ENCODE measurements at regions not wholly inside any gene's neighbourhood (a gene's known extent, or its start where the extent isn't known, plus 50 kb on each side); places are given as distances from the start of the nearest gene placed in this dataset.

GRCh38 chr15:70401709-70402108 lies 304.0 kb upstream of the TLE3 start:
- Mint-ChIP-seq H3K27ac (no peak overlapping the region), H3K27me3 (peaks cover 3 to 38% (median 5%) of the 10 kb centered on the region in 5 donors), H3K9me3 (peaks cover 0 to 3% (median 0%) of the 10 kb centered on the region in 11 donors), H3K4me1 (no peaks in the 10 kb centered on the region), H3K4me3 (no peak overlapping the region), H3K36me3 (no peaks in the 10 kb centered on the region)
- Histone ChIP-seq H3K9me3 (ENCODE audit: control insufficient read depth in 2 of 3, low read length in 3 of 3) (no peaks in the 10 kb centered on the region), H3K4me3 (ENCODE audit: low read length) (no peak overlapping the region), H3K27me3 (ENCODE audit: control insufficient read depth in 2 of 2, insufficient read depth in 2 of 2, low read length in 2 of 2) (no peaks in the 10 kb centered on the region), H3K36me3 (ENCODE audit: control insufficient read depth in 2 of 3, insufficient read depth in 3 of 3, low read length in 3 of 3) (no peaks in the 10 kb centered on the region), H3K27ac (ENCODE audit: low read depth, low read length) (no peak overlapping the region), H3K4me1 (ENCODE audit: control insufficient read depth in 2 of 2, insufficient read depth in 2 of 2, low read length in 2 of 2) (no peaks in the 10 kb centered on the region)
- DNase-seq = no peak
- POLR2A ChIA-PET = interaction anchor here (1.2 kb wide), 1 partner anchor 10 kb away, joined by 3 read pairs; no protein-coding TSS in a partner anchor
- ATAC-seq = no peak
- CTCF ChIA-PET = no interaction called here
- intact Hi-C loops (cut with micrococcal nuclease) = no loop called here

GRCh38 chr15:70400766-70401541 lies 303.2 kb upstream of the TLE3 start:
- Mint-ChIP-seq H3K4me1 (no peaks in the 10 kb centered on the region), H3K4me3 (no peak overlapping the region), H3K27me3 (peaks cover 3 to 39% (median 5%) of the 10 kb centered on the region in 5 donors), H3K27ac (peak overlapping the region in 1 of 9 donors; percentile 12), H3K36me3 (no peaks in the 10 kb centered on the region), H3K9me3 (peaks cover 0 to 3% (median 0%) of the 10 kb centered on the region in 11 donors)
- ATAC-seq (no peak), DNase-seq (no peak)
- Histone ChIP-seq H3K9me3 (ENCODE audit: control insufficient read depth in 2 of 3, low read length in 3 of 3) (no peaks in the 10 kb centered on the region), H3K27me3 (ENCODE audit: control insufficient read depth in 2 of 2, insufficient read depth in 2 of 2, low read length in 2 of 2) (no peaks in the 10 kb centered on the region), H3K36me3 (ENCODE audit: control insufficient read depth in 2 of 3, insufficient read depth in 3 of 3, low read length in 3 of 3) (no peaks in the 10 kb centered on the region), H3K4me3 (ENCODE audit: low read length) (no peak overlapping the region), H3K4me1 (ENCODE audit: control insufficient read depth in 2 of 2, insufficient read depth in 2 of 2, low read length in 2 of 2) (no peaks in the 10 kb centered on the region), H3K27ac (ENCODE audit: low read depth, low read length) (no peak overlapping the region)
- intact Hi-C loops (cut with micrococcal nuclease) = no loop called here
- POLR2A ChIA-PET = no interaction called here
- CTCF ChIA-PET = no interaction called here

GRCh38 chr15:70399204-70399603 lies 301.5 kb upstream of the TLE3 start:
- no peaks in the 10 kb centered on the region for H3K9me3 Mint-ChIP-seq
- Histone ChIP-seq H3K4me1 (ENCODE audit: control insufficient read depth in 2 of 2, insufficient read depth in 2 of 2, low read length in 2 of 2) (no peaks in the 10 kb centered on the region), H3K36me3 (ENCODE audit: control insufficient read depth in 2 of 3, insufficient read depth in 3 of 3, low read length in 3 of 3) (no peaks in the 10 kb centered on the region), H3K27ac (ENCODE audit: low read depth, low read length) (no peak overlapping the region), H3K4me3 (ENCODE audit: low read length) (no peak overlapping the region), H3K9me3 (ENCODE audit: control insufficient read depth in 2 of 3, low read length in 3 of 3) (no peaks in the 10 kb centered on the region), H3K27me3 (ENCODE audit: control insufficient read depth in 2 of 2, insufficient read depth in 2 of 2, low read length in 2 of 2) (no peaks in the 10 kb centered on the region)
- ChIA-PET CTCF (no interaction called here), POLR2A (no interaction called here)
- no peaks in the 10 kb centered on the region for H3K36me3 Mint-ChIP-seq
- H3K4me1 Mint-ChIP-seq = no peaks in the 10 kb centered on the region
- intact Hi-C loops (cut with micrococcal nuclease) = no loop called here
- no peak for ATAC-seq
- no peak overlapping the region for H3K27ac Mint-ChIP-seq
- DNase-seq = no peak
- H3K4me3 Mint-ChIP-seq = no peak overlapping the region
- peaks cover under 1 to 52% (median 9%) of the 10 kb centered on the region in 5 donors for H3K27me3 Mint-ChIP-seq

GRCh38 chr15:70398694-70399093 lies 301.0 kb upstream of the TLE3 start:
- H3K4me3 Mint-ChIP-seq = no peak overlapping the region
- intact Hi-C loops (cut with micrococcal nuclease) = no loop called here
- H3K4me1 Mint-ChIP-seq = no peaks in the 10 kb centered on the region
- Histone ChIP-seq H3K4me1 (ENCODE audit: control insufficient read depth in 2 of 2, insufficient read depth in 2 of 2, low read length in 2 of 2) (no peaks in the 10 kb centered on the region), H3K27ac (ENCODE audit: low read depth, low read length) (no peak overlapping the region), H3K9me3 (ENCODE audit: control insufficient read depth in 2 of 3, low read length in 3 of 3) (no peaks in the 10 kb centered on the region), H3K27me3 (ENCODE audit: control insufficient read depth in 2 of 2, insufficient read depth in 2 of 2, low read length in 2 of 2) (no peaks in the 10 kb centered on the region), H3K4me3 (ENCODE audit: low read length) (no peak overlapping the region), H3K36me3 (ENCODE audit: control insufficient read depth in 2 of 3, insufficient read depth in 3 of 3, low read length in 3 of 3) (no peaks in the 10 kb centered on the region)
- CTCF ChIA-PET = no interaction called here
- no peak for ATAC-seq
- H3K27me3 Mint-ChIP-seq = peaks cover 0 to 52% (median 9%) of the 10 kb centered on the region in 5 donors
- no peaks in the 10 kb centered on the region for H3K36me3 Mint-ChIP-seq
- POLR2A ChIA-PET = no interaction called here
- H3K27ac Mint-ChIP-seq = no peak overlapping the region
- no peak for DNase-seq
- H3K9me3 Mint-ChIP-seq = no peaks in the 10 kb centered on the region

- Histone ChIP-seq H3K27me3 (ENCODE audit: control insufficient read depth in 2 of 2, insufficient read depth in 2 of 2, low read length in 2 of 2) (no peaks in the 10 kb centered on the region), H3K9me3 (ENCODE audit: control insufficient read depth in 2 of 3, low read length in 3 of 3) (no peaks in the 10 kb centered on the region), H3K4me1 (ENCODE audit: control insufficient read depth in 2 of 2, insufficient read depth in 2 of 2, low read length in 2 of 2) (no peaks in the 10 kb centered on the region), H3K36me3 (ENCODE audit: control insufficient read depth in 2 of 3, insufficient read depth in 3 of 3, low read length in 3 of 3) (no peaks in the 10 kb centered on the region), H3K27ac (ENCODE audit: low read depth, low read length) (no peak overlapping the region), H3K4me3 (ENCODE audit: low read length) (no peak overlapping the region)
- H3K36me3 Mint-ChIP-seq = no peaks in the 10 kb centered on the region
- POLR2A ChIA-PET = no interaction called here
- no peak overlapping the region for H3K27ac Mint-ChIP-seq
- ATAC-seq (no peak), DNase-seq (no peak)
- CTCF ChIA-PET = no interaction called here
- H3K27me3 Mint-ChIP-seq = peaks cover 0 to 45% (median 5%) of the 10 kb centered on the region in 5 donors
- H3K9me3 Mint-ChIP-seq = no peaks in the 10 kb centered on the region
- no peak overlapping the region for H3K4me3 Mint-ChIP-seq
- no peaks in the 10 kb centered on the region for H3K4me1 Mint-ChIP-seq
- intact Hi-C loops (cut with micrococcal nuclease) = no loop called here
These were observed 299.1 kb upstream of the TLE3 start for GRCh38 chr15:70396807-70397206.

GRCh38 chr15:70395164-70395563 lies 297.4 kb upstream of the TLE3 start:
- no peaks in the 10 kb centered on the region for H3K36me3 ChIP-seq (ENCODE audit: control insufficient read depth in 2 of 3, insufficient read depth in 3 of 3, low read length in 3 of 3)
- Mint-ChIP-seq H3K9me3 (no peaks in the 10 kb centered on the region), H3K36me3 (no peaks in the 10 kb centered on the region), H3K4me3 (no peak overlapping the region), H3K27me3 (peaks cover 0 to 42% (median 5%) of the 10 kb centered on the region in 5 donors), H3K27ac (no peak overlapping the region), H3K4me1 (no peaks in the 10 kb centered on the region)
- H3K4me1 ChIP-seq (ENCODE audit: control insufficient read depth in 2 of 2, insufficient read depth in 2 of 2, low read length in 2 of 2) = no peaks in the 10 kb centered on the region
- DNase-seq (no peak), ATAC-seq (no peak)
- H3K27me3 ChIP-seq (ENCODE audit: control insufficient read depth in 2 of 2, insufficient read depth in 2 of 2, low read length in 2 of 2) = no peaks in the 10 kb centered on the region
- no peak overlapping the region for H3K4me3 ChIP-seq (ENCODE audit: low read length)
- no peaks in the 10 kb centered on the region for H3K9me3 ChIP-seq (ENCODE audit: control insufficient read depth in 2 of 3, low read length in 3 of 3)
- intact Hi-C loops (cut with micrococcal nuclease) = no loop called here
- no peak overlapping the region for H3K27ac ChIP-seq (ENCODE audit: low read depth, low read length)
- ChIA-PET CTCF (interaction anchor here (0.6 kb wide), 1 partner anchor 1316 kb away, joined by 5 read pairs; no protein-coding TSS in a partner anchor), POLR2A (no interaction called here)

- no peak overlapping the region for H3K27ac ChIP-seq (ENCODE audit: low read depth, low read length)
These were observed 293.0 kb upstream of the TLE3 start for GRCh38 chr15:70390723-70391122.

More at GRCh38 chr15:70390723-70391122, 293.0 kb upstream of the TLE3 start:
- Mint-ChIP-seq H3K9me3 (no peaks in the 10 kb centered on the region), H3K27me3 (peaks cover 0 to 30% (median 5%) of the 10 kb centered on the region in 5 donors), H3K4me3 (no peak overlapping the region), H3K4me1 (no peaks in the 10 kb centered on the region), H3K36me3 (no peaks in the 10 kb centered on the region), H3K27ac (no peak overlapping the region)
- Histone ChIP-seq H3K27me3 (ENCODE audit: control insufficient read depth in 2 of 2, insufficient read depth in 2 of 2, low read length in 2 of 2) (no peaks in the 10 kb centered on the region), H3K4me3 (ENCODE audit: low read length) (no peak overlapping the region), H3K4me1 (ENCODE audit: control insufficient read depth in 2 of 2, insufficient read depth in 2 of 2, low read length in 2 of 2) (no peaks in the 10 kb centered on the region), H3K36me3 (ENCODE audit: control insufficient read depth in 2 of 3, insufficient read depth in 3 of 3, low read length in 3 of 3) (no peaks in the 10 kb centered on the region), H3K9me3 (ENCODE audit: control insufficient read depth in 2 of 3, low read length in 3 of 3) (no peaks in the 10 kb centered on the region)
- ChIA-PET CTCF (interaction anchor here (0.8 kb wide), 1 partner anchor 9 kb away, joined by 3 read pairs; no protein-coding TSS in a partner anchor), POLR2A (no interaction called here)
- ATAC-seq (no peak), DNase-seq (no peak)
- intact Hi-C loops (cut with micrococcal nuclease) = no loop called here
